Sciatic nerve (tissue), 2 donors: ENCODE measurements at regions not wholly inside any gene's neighbourhood (a gene's known extent, or its start where the extent isn't known, plus 50 kb on each side); places are given as distances from the start of the nearest gene placed in this dataset.
"Not testable (repeated sequence)": the region's sequence is repeated elsewhere in the genome, so short reads cannot be mapped to it uniquely, and the experiment has no call there.

Source experiments
- ATAC-seq: fragments of 200-7000 bp; cut with Tn5 transposase; one replicate; pipeline ENCODE4 v1.9.1; 2020; ENCODE audit warnings: mild to moderate bottlenecking, moderate library complexity
- DNase-seq: peaks from one replicate; pipeline ENCODE4 v3.0.0-alpha.2; 2020; ENCODE audit warnings: low spot score
- intact Hi-C: fragments of 100-400 bp; cut with DNase I; formaldehyde crosslinking; loops from one replicate; pipeline ENCODE4 v1.14.2; 2022
- donor health status: DM: no; HTN: no; CAD: no.
- donor health status: DM: no; HTN: no; CAD: no.

DNA sequence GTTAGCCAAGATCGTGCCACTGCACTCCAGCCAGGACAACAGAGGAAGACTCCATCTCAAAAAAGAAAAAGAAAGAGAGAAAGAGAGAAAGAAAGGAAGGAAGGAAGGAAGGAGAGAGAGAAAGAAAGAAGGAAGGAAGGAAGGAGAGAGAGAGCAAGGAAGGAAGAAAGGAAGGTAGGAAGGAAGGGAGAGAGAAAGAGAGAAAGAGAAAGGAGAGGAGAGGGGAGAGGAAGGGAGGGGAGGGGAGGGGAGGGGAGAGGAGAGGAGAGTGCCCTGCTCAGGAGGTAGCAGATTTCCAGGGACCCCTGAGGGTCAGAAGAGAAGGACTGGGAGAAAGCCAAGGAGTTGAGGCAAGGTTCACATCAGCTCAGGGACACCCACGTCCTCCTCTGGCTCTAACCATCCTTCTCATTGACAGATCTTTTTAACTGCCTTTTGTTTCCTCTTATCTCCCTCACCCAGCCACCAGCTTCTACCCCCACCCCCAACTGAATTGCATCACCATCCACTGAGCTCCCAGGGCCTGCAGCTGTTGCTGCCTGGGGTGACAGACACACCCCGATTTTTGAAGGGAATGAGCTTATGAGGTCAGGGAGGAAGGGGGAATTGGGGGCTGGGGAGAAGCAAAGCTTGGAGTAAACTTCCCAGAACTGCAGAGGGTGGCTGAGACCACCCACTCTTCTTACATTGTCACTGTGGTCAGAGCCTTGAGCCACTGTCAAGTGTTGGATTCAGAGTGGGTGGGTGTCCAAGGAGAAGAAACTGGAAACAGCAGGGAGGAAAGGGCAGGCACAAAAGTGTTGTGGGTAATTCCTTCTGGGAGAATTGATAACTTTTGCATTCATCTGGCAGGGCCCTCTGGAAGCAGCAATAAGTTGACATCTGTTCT lies 91.6 kb downstream of the GLUL start:
- intact Hi-C loops: loop anchor here (10.0 kb wide), 1 partner anchor 155 kb away; no protein-coding TSS in a partner anchor
- peak; percentile 57 for ATAC-seq
- DNase-seq: no peak

DNA sequence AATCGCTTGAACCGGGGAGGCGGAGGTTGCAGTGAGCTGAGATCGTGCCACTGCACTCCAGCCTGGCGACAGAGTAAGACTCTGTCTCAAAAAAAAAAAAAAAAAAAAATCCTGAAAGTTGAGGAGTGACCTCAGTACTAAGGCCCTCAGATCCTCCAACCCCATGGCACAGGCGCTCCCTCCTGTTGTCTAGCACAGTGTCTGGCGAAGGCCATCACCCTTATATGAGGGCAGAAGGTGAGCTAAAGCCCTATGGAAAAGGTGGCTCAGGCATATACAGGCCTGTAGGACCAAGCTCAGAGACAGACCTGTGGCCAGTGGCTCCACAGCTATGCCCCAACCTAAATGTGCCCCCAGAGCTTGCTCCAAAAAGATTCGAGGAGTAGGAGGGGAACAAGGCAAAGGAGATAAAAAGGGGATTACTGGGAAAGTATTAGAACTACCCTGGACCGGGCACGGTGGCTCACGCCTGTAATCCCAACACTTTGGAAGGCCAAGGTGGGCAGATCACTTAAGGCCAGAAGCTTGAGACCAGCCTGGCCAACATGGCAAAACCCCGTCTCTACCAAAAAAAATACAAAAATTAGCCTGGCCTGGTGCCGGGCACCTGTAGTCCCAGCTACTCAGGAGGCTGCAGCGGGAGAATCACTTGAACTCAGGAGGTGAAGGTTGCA lies 92.4 kb downstream of the GLUL start:
- ATAC-seq, DNase-seq, intact Hi-C loops: not testable (repeated sequence)

DNA sequence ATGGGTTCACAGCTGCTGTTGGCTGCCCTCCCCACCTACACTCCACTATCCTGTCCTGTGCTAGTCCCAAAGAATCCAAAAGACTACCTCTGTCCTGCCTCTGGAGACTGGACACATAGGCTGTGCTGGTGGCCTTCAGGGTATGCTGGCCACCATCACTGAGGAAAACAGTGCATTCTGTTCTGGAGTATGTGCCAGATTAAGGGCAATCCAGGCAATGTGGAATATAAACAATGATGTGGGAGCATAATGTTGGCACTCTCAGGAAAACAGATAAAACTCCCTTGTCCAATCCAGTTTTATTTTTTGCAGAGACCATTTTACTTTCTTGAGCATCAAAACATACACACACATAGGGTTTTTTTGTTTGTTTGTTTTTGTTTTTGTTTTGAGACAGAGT lies 94.3 kb downstream of the GLUL start:
- DNase-seq (no peak), ATAC-seq (no peak)
- intact Hi-C loops: no loop called here

DNA sequence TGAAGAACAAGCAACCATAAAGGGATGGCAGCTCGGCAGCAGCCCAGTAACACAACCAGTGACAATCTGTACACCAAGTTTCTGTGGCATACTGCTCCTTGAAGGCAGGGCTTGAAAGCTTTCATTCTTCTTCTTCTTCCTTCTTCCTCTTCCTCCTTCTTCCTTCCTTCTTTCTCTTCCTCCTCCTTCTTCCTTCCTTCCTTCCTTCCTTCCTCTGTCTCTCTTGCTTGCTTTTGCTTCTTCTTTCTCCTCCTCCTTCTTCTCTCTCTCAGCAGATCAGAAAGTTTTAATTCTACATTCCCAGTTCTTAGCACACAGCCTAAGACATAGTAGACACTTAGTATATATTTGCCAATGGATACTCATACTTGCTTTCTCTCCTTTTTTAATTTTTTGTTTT lies 95.9 kb downstream of the GLUL start:
- intact Hi-C loops: no loop called here
- ATAC-seq: no peak
- no peak for DNase-seq

DNA sequence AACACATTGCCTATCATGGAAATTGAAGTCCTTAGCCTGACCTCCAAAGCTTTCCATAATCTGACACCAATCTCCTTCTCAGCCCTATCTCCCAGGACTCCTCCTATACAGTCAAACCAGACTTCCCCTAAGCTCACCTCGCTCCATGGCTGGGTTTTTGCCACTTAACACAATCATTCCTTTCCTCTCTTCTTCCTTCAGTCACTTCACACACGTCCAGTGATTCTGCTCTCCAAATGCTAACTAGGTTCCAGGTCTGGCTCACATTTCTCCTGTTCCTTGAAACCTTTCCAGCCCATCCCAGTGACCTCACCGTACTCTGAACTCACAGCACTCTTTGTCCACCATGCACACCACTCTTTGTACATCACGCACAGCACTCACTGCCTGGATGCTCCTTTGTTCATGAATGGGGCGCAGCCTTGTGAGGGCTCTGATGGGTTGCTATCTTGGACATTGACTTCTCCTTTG lies 98.4 kb downstream of the GLUL start:
- peak; percentile 42 for ATAC-seq
- intact Hi-C loops: no loop called here
- DNase-seq: no peak

DNA sequence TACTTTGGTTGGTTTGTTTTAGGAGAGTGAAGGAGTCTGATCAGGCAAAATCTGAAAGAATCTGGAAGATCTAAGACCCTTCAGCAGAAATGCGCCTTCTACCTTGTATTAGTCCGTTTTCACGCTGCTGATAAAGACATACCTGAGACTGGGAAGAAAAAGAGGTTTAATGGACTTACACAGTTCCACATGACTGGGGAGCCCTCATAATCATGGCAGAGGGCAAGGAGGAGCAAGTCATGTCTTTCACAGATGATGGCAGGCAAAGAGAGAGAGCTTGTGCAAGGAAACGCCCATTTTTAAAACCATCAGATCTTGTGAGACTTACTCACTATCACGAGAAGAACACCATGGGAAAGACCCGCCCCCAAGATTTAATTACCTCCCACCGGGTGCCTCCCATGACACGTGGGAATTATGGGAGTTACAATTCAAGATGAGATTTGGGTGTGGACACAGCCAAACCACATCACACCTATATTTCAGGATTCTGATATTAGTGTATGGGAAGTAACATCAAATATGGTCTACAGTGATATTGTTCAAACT lies 99.3 kb downstream of the GLUL start:
- intact Hi-C loops: no loop called here
- ATAC-seq (no peak), DNase-seq (no peak)

DNA sequence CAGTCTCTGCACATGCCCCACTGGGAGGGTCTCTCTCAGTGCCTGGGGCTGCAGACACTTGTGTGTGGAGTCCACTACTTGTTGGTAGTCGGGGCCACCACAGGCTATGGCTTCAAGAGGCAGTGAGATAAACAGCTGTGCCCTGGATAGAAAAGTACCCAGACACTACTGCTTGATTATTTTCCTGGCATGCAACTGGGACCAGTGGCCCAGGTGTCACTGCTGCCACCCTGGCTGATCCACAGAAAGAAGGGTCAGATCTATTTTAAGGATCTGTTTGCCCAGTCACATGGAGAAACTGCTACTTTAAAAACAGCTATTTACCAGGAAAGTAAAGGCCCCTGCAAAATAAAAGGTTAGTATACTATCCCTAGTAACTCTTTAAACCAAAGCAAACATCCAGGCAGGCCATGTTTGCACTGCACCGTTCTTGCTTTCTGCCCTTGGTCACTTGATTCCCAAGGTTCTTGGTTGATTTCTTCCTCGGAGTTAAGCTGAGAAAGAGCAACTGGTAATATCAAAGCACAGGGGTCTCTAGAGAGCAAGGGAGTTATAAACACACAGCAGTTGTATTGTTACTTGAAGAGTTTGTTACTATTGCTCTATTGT lies 99.9 kb downstream of the GLUL start:
- intact Hi-C loops: no loop called here
- ATAC-seq: no peak

DNA sequence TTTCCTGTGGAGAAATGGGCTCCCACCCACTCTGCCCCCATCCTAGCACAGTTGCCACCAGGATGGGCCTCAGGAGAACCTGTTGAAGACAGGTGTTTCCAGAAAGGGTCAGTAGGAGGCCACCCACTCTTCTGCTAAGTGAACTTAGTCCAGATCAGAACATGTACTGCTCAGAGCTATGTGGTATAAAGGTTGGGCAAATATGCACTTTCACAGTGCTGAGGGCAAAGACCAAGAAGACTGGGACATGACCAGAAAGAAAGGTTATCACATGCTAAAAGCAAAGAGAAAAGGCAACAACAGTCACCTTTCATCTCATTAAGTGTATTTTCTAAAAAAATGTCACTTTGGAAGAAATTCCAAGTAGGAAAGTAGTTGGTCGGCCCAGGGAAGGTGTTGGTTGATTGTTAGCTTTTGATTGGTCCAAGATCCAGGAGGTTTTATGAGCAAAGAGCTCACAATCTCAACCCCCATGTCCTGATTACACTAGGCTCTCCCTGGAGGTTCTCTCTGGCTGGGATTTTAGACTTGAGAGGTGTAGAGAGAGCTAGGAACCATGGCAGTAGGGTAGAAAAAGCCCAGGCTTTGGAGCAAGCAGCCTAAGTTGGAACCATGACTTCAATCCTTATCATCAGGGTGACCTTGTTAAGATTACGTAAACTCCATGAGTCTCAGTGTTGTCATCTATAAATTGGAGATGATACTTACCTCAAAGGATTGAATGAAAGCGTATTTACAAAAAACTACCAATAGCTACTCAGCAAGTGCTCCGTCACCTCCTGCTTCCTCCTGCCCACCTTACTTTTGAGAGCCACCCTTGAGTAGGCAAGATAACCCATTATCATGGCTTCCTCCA lies 102.6 kb downstream of the GLUL start:
- intact Hi-C loops: no loop called here
- no peak for DNase-seq
- ATAC-seq: no peak

More for the DNA sequence above, 99.9 kb downstream of the GLUL start:
- DNase-seq: no peak

DNA sequence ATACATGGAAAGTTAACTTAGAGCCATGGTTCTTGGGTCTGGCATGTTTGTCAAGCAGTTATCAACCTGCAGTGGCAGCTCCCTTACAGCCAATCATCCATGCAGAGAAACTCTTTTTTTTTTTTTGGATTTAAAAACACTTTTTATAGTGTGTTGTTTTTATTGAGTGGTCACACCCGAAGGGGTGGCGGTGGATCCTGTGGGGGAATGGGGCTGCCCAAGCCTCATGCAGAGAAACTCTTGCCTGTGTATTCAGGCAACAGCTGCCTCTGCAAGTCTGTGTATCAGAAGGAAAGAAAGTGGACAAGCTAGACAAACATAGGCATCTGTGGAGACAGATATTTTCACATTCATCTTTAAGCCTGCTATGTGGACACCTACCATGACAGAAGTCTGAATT lies 104.8 kb downstream of the GLUL start:
- intact Hi-C loops: no loop called here
- DNase-seq (no peak), ATAC-seq (no peak)

DNA sequence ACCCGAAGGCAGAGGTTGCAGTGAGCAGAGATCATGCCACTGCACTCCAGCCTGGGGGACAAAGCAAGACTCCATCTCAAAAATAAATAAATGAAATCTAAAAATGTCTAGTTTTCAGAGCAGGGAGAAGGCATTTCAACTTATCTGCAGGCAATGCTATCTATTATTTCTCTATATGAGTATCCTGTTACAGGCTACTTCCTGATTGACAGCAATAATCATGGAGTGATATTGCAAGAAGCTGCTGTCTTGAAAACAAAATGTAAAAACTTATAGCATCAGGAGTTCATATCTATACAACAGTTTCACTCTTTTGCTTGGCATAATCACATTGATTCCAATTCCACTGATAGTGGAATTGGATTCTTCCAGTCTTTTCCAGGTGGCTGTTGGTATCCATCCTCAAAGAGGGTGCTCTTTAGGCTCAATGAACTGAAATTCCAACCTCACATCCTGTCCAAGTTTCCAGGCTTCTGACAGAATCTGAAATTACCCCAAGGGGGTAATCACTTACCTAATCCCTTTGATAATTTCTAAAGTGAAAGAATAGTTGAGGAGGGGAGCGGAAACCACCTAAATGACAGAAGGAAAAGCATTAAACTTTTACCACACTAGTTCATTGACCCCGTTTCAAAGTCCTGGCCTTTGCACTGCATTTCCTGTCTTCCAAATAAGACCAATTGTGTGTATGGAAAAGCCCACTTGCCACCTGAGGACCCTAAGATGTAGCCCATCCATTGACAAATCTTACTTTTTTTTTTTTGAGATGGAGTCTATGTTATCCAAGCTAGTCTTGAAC lies 107.6 kb downstream of the GLUL start:
- intact Hi-C loops: no loop called here
- ATAC-seq (no peak), DNase-seq (no peak)

DNA sequence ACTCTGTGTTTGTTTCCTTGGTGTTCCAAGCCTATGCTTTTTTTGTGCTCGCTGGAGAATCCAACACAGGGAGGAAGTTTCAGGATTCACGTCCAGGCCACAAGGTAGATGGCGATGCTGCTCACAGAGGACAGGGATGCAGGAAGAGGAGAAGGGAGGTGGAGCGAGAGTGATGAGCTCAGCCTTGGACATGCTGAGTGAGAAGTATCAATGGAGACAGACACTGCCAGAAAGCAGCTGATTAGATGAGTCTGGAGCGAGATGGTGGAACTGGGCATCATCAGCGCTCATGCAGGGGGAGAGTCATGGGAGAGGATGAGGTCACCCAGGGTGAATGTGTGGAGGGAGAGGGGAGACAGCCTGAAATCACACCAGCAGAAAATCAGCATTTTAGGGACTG lies 110.0 kb downstream of the GLUL start:
- intact Hi-C loops: no loop called here
- peak; percentile 8 for ATAC-seq
- no peak for DNase-seq

DNA sequence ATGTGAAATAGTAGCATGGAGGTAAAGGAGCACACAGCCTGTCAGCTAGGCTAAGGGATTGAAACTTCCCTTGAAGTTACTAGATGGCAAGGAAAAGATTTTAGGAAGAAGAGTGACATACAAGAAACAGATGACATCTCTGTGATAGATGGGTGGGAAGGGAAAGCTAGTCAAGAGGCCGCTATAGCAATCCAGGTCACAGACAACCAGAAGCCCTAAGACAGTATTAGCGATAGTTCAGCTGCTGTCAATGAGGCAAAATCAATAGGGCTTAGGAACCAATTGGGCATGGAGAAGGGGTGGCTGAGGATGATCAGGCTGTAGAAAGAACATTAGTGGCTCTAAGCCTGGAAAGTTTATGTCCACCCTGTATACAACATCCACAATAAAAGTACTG lies 111.1 kb downstream of the GLUL start:
- DNase-seq: no peak
- intact Hi-C loops: no loop called here
- no peak for ATAC-seq

DNA sequence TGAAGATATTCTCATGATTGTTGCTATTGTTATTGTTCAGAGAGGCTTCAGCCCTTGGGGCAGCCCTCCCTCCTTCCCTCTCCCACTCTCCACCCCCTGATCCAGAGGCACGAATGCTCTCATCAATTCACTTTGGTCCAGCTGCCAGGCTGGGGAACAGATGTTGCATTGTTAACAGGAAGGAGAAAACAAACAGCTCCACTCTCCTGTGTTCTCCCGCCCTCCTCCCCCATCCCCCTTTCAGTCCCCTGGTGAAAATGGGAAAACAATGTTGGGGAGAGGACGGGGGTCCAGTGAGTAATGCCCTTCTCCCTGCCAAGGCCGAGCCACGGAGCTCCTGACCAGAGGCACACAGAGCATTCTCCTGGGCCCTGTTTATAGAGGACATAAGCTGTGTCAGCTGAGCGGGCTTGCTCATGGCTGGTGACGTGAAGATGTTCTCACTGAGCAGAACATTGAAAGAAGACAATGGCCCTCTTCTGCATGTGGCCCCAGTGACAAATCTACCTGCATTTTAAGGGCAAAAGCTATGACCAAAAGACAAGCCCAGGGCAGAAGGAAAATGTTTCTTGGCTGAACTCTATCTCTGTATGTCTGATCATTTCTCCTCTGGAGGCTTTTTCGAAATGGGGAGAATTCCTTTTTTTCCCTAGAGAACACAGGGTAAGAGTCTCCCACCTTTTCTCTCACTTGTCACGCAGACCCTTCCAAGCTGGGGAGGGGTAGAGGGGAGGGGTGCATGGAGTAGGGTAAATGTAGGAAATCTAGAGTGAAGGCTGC lies 111.7 kb downstream of the GLUL start:
- ATAC-seq: peak; percentile 96
- intact Hi-C loops: no loop called here
- DNase-seq: peak; percentile 81

DNA sequence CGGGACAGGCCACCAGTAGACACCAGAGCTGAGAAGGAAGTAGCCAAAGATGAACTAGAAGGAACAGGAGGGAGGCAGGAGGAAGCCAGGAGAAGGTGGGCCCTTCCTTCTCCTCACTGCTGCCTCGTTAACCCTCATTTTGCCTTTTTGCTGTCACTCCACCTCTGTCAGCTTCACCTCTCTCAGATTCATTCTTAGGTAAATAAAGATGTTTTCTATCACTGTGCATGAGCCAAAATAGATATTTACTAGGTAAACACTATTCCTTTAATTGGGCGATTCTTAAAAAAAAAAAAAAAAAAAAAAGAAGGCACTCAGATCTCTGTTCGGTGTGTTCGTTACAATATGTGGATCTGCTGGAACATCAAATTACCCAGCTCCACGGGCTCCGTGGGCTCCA lies 112.3 kb downstream of the GLUL start:
- intact Hi-C loops: no loop called here
- no peak for DNase-seq
- ATAC-seq: no peak

DNA sequence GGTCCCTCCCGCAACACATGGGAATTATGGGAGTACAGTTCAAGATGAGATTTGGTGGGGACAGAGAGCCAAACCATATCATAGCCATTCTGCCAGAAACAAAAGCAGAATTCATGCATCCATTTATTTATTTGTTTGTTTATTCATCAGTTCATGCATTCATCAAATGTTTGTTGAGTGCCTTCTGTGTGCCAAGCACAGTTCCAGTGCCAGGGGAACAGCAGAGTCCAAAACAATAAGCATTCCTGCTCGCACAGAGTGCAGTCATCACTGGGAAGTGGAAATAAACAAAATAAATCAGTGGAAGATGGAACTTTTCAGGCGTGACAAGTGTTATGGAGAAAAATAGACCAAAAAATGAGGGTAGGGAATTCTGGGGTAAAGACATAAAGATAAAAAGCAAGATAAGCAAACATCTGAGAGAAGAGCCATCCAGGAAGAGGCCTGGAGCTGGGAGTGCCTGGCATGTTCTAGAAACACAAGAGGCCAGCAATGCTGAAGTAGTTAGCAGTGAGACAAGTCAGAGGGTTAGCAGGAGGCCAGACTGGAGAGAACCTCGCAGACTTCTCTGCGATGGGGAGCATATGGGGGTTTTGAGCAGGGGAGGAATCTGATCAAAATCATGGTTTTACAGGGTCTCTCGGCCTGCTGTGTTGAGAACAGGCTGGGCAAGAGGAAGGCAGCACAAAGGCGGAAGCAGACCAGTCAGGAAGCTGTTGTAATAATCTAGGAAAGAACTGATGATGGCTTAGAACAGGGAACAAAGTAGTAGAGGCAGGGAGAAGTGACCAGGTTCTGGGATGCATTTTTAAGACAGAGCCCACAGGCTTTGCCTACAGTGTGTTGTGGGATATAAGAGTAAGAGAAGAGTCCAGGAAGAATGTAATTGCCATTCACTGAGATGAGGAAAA lies 113.2 kb downstream of the GLUL start:
- no peak for ATAC-seq
- intact Hi-C loops: no loop called here
- no peak for DNase-seq

DNA sequence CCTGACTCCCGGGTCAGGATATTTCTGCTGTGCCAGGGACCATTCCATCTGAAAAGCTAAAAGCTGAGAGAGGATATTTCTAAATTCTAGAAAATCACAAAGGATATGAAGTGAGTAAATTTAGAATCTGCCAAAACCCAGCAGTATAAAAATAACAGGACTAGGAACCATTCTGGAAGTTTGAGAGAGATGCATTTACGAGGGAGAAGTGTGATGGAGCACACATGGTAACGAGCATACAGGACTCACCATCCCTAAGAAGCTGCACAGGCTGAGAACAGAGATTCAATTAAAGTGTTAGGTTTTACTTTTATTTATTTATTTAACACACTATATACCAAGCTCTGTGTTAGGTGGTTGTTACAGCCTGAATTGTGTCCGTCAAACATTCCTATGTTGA lies 116.3 kb downstream of the GLUL start:
- no peak for ATAC-seq
- intact Hi-C loops: no loop called here

More for the DNA sequence above, 116.3 kb downstream of the GLUL start:
- DNase-seq: no peak
